Hypothalamus (tissue), 51 donors: ENCODE measurements at regions not wholly inside any gene's neighbourhood (a gene's known extent, or its start where the extent isn't known, plus 50 kb on each side); places are given as distances from the start of the nearest gene placed in this dataset.

Experiments
- DNase-seq, 51 donors: peaks; one replicate each; lab custom pipeline; 2025; lab: John Stamatoyannopoulos, UW

- DNase-seq, result no peak
These were observed 52.5 kb upstream of the PRLR start for GRCh38 chr5:35282810-35283209.

GRCh38 chr5:35281613-35282012 is 51.3 kb upstream of the PRLR start:
- DNase-seq, result no peak
